Prostate gland (tissue), 2 donors: ENCODE measurements at regions not wholly inside any gene's neighbourhood (a gene's known extent, or its start where the extent isn't known, plus 50 kb on each side); places are given as distances from the start of the nearest gene placed in this dataset.

Source experiments
- CTCF ChIP-seq, 4 experiments: fragments of 200-600 bp in 2 of 4; fragments of 450-650 bp in 2 of 4; sonication (generic) in 2 of 4; IDR thresholded peaks; 1 replicate in 3 of 4; 2 replicates in 1 of 4; pipeline ENCODE4 v1.5.1; 2016 to 2019; ENCODE audit warnings: antibody characterized with exemption in 4 of 4, mild to moderate bottlenecking in 2 of 4, moderate library complexity in 2 of 4
- POLR2A ChIP-seq: fragments of 450-650 bp; IDR thresholded peaks from one replicate; pipeline ENCODE4 v1.6.1; 2016; ENCODE audit warnings: antibody characterized with exemption, mild to moderate bottlenecking
- POLR2AphosphoS5 ChIP-seq: sonication (generic); formaldehyde crosslinking; IDR thresholded peaks from one replicate; pipeline ENCODE4 v1.6.1; 2017; ENCODE audit warnings: antibody characterized with exemption

- no peak for TF ChIP-seq CTCF (IDR thresholded peaks at IDR 0.05)
- no peak for TF ChIP-seq POLR2AphosphoS5
- no peak for TF ChIP-seq POLR2A
These were observed 465.6 kb upstream of the POU3F3 start for GRCh38 chr2:104388296-104388695.
